GM18505 (cell line): ENCODE measurements at regions not wholly inside any gene's neighbourhood (a gene's known extent, or its start where the extent isn't known, plus 50 kb on each side); places are given as distances from the start of the nearest gene placed in this dataset.
"Not testable (repeated sequence)": the region's sequence is repeated elsewhere in the genome, so short reads cannot be mapped to it uniquely, and the experiment has no call there.

ENCODE experiments used
- ATAC-seq: cut with Tn5 transposase; IDR thresholded peaks from one replicate; pipeline ENCODE4 v1.9.1; 2021; ENCODE audit not compliant: unreplicated experiment
- POLR2A ChIP-seq: IDR thresholded peaks from 4 replicates; pipeline ENCODE4 v1.6.1; 2011; ENCODE audit warnings: borderline replicate concordance; ENCODE audit not compliant: insufficient read depth, insufficient read length; ENCODE audit errors: extremely low read depth

- no peak for TF ChIP-seq POLR2A
- no peak for ATAC-seq
These were observed 486.2 kb downstream of the TRAM1L1 start for GRCh38 chr4:116598980-116599789.

DNA sequence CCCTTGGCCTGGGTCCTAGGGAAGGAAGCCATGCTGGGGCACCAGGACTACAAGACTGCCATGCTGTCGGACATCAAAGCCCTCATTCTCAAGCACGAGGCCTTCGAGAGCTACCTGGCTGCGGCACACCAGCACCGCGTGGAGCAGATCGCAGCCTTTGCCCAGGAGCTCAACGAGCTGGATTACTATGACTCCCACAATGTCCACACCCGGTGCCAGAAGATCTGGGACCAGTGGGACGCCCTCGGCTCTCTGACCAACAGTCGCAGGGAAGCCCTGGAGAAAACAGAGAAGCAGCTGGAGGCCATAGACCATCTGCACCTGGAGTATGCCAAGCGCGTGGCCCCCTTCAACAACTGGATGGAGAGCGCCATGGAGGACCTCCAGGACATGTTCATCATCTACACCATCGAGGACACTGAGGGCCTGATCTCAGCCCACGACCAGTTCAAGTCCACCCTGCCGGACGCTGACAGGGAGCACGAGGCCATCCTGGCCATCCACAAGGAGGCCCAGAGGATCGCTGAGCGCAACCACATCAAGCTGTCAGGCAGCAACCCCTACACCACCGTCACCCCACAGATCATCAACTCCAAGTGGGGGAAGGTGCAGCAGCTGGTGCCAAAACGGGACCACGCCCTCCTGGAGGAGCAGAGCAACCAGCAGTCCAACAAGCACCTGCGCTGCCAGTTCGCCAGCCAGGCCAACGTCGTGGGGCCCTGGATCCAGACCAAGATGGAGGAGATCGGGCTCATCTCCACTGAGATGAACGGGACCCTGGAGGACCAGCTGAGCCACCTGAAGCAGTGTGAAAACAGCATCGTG is 487.0 kb downstream of the TRAM1L1 start:
- TF ChIP-seq POLR2A, result no peak
- ATAC-seq, result no peak

DNA sequence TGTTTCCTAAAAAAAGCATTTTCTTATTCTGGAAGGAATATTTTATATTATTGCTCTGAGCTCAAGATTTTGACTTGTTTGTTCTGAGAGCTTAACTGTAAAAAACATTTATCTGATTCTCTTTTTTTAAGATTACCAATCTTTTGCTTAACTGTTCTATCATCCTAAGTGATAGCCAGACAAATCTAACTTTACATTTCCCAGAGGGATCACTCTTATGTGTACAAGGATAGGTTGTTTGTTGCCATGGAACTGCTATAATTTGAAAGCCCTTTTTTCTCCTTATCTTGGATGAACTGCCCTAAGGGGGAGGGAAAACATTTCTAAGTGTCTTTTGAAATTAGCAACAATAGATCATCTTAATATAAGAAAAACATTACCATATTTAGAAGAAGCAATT is 494.7 kb downstream of the TRAM1L1 start:
- TF ChIP-seq POLR2A, result no peak
- no peak for ATAC-seq

DNA sequence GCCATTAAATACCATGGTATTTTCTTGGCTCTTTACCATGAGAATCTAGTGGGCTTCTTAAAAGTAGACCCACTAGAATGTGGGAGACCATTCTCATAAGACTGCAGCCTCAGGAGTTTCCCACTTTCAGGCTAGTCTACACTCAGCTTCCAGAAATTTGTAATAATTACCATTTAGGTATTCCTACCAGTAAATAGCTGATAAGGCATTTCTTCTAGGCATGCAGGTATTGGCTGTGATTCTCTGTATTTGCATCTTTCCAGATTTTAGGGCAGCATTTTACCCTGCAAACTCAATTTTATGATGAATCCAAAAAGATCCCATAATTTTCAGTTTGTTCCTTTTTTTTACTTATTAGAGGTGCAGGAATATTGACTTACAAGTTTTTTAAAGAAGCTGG is 496.6 kb downstream of the TRAM1L1 start:
- ATAC-seq, result no peak
- no peak for TF ChIP-seq POLR2A

GRCh38 chr4:116585246-116585645 is 500.1 kb downstream of the TRAM1L1 start:
- TF ChIP-seq POLR2A, result no peak
- no peak for ATAC-seq

DNA sequence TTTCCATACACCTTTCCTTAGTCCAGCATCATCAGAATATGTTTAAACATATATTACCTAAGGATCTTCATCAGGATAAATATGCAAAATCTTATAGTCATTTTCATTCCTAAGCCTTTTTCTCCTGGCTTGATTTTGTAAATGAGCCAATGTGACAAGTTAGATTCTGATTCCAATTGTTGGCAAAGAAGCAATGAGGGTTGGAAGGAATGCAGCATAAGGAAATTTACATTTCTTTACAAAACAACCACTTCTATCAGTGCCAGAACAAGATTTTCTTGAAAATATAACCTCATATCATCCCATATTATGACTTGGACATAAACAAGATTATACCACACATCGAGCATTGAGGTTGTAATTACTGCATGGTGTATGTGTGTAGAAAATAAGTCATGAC is 508.1 kb downstream of the TRAM1L1 start:
- TF ChIP-seq POLR2A, result no peak
- no peak for ATAC-seq

GRCh38 chr4:116573540-116573939 is 511.8 kb downstream of the TRAM1L1 start:
- ATAC-seq, result no peak
- no peak for TF ChIP-seq POLR2A

DNA sequence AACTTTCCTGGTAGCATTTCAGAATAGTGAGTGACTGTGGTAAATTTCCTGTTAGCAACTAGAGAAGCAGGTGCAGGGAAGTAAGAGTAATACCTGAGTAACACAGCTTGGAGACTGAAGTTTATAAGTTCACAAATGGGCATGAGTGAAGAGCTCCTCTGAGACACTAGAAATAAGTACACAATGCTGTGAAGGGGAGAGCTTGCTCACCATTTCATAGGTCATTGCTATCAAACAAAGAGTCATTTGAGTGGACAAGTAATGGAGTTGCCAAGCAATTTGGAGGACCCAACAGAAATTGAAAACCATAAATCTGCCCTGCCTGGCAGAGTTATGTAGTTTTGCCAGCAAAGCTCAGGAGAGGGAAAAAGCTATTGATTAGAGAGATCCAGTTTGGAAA is 523.6 kb downstream of the TRAM1L1 start:
- TF ChIP-seq POLR2A, result no peak
- no peak for ATAC-seq

GRCh38 chr4:116551806-116552205 is 533.6 kb downstream of the TRAM1L1 start:
- no peak for ATAC-seq
- TF ChIP-seq POLR2A, result no peak

DNA sequence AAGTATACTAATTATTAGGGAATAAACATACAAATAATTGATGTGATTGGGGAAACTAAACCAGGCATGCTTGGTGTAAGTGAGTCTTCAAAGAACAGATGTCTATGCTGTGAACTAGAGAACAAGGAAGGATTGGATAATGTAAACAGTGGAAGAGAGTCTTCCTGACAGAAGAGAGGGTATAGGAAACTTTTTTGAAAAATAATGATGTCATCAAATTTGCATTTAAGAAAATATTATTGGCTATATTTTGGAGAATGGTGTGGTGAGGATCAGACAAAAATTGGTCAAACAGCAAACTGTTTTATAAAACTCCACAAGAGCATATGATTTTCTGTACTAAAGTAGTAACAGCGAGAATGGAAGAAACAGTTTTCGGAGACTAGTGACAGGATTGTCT is 537.7 kb downstream of the TRAM1L1 start:
- no peak for TF ChIP-seq POLR2A
- ATAC-seq, result no peak

DNA sequence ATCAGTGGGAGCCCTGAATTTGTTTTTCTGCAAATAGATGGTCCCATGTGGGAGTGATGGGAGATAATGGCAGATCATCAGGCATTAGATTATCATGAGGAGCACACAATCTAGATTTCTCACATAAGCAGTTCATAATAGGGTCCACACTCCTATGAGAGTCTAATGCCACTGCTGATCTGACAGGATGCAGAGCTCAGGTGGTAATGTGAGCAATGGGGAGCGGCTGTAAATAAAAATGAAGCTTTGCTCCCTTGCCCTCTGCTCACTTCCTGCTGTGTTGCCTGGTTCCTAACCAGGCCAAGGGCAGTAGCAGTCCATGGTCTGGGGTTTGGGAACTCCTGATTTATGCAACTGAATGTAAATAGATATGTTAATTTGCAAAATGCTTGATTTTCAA is 538.6 kb downstream of the TRAM1L1 start:
- no peak for ATAC-seq
- TF ChIP-seq POLR2A, result no peak

GRCh38 chr4:116544946-116545345 is 540.4 kb downstream of the TRAM1L1 start:
- no peak for TF ChIP-seq POLR2A
- ATAC-seq, result no peak

GRCh38 chr4:116539744-116540143 is 545.6 kb downstream of the TRAM1L1 start:
- no peak for ATAC-seq
- TF ChIP-seq POLR2A, result no peak

DNA sequence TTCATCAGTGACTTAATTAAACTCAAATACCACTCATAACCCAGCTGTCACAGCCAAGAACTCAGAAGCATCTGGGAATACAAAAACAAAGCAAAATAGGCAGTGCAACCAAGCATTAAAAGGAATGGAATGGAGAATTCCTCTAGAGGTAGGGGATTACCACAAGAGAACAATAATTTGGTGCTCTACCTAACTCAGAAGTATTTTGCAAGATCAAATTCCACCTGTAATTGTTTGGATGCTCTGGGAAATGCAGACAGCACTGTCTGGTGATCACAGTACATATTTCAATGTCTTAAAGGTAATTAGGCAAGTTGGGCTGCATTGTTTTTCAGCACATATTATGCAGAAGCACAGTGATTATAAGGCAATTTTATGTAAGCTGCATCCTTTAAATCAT is 547.5 kb downstream of the TRAM1L1 start:
- ATAC-seq, result no peak
- TF ChIP-seq POLR2A, result no peak

DNA sequence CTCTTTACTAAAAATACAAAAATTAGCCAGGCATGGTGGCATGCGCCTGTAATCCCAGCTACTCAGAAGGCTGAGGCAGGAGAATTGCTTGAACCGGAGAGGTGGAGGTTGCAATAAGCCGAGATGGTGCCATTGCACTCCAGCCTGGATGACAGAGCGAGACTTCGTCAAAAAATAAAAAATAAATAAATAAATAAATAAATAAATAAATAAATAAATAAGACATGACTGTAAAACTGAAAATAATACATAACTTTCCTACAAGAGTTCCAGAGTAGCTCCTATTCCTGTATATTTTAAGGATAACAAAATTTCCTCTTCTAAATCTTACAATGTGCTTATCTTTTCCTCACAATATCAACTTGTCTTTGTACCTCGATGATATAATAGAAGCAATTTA is 549.4 kb downstream of the TRAM1L1 start:
- ATAC-seq, result not testable (repeated sequence)
